ENCODE measurements at regions not wholly inside any gene's neighbourhood (a gene's known extent, or its start where the extent isn't known, plus 50 kb on each side); places are given as distances from the start of the nearest gene placed in this dataset.
A peak's percentile ranks its signal among the peaks of the same experiment; 100 is the strongest.

DNA sequence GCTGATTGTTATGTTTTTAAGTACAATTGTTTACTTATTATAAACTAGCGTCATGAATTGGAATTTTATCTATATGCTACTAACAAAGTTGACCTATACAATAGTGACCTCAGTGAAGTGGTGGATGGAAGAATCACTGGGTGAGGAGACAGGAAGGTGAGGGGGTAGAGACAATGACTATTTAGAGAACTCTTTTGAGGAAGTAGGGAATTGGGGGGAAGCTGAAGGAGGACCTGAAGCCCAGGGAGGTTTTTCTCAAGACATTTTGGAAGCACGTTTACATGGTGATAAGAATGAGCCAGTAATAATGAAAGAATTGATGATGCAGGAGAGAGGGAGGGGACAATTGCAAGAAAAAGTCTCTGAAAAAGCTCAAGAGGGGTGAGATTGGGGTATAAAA, 96.4 kb downstream of the RPS12 start:
- Histone ChIP-seq H3K4me1 (no peaks in the 10 kb centered on the region), H3K27ac (no peak overlapping the region), H3K9me3 (no peaks in the 10 kb centered on the region), H3K36me3 (no peaks in the 10 kb centered on the region), H3K4me3 (no peak overlapping the region), H3K27me3 (no peaks in the 10 kb centered on the region)
- WGBS, 2 donors: 44 to 51% methylated on average over 2 of the region's 2 CpGs
- intact Hi-C loops (cut with DNase I): no loop called here
- no peak for DNase-seq
- TF ChIP-seq, protein P1, sequence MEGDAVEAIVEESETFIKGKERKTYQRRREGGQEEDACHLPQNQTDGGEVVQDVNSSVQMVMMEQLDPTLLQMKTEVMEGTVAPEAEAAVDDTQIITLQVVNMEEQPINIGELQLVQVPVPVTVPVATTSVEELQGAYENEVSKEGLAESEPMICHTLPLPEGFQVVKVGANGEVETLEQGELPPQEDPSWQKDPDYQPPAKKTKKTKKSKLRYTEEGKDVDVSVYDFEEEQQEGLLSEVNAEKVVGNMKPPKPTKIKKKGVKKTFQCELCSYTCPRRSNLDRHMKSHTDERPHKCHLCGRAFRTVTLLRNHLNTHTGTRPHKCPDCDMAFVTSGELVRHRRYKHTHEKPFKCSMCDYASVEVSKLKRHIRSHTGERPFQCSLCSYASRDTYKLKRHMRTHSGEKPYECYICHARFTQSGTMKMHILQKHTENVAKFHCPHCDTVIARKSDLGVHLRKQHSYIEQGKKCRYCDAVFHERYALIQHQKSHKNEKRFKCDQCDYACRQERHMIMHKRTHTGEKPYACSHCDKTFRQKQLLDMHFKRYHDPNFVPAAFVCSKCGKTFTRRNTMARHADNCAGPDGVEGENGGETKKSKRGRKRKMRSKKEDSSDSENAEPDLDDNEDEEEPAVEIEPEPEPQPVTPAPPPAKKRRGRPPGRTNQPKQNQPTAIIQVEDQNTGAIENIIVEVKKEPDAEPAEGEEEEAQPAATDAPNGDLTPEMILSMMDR (IDR thresholded peaks at IDR 0.05): no peak
- no peak for ATAC-seq

- peak; percentile 82 to 98 (median 88) for ATAC-seq
- intact Hi-C loops (cut with DNase I): loop anchor here in 1 of 10 donors (1.0 kb wide), 1 partner anchor 44 kb away; no protein-coding TSS in a partner anchor
- H3K4me3 ChIP-seq: peak overlapping the region in 5 of 10 donors; percentile 2 to 38 (median 8)
Observed at GRCh38 chr6:132919045-132919860, 104.9 kb downstream of the RPS12 start.

DNA sequence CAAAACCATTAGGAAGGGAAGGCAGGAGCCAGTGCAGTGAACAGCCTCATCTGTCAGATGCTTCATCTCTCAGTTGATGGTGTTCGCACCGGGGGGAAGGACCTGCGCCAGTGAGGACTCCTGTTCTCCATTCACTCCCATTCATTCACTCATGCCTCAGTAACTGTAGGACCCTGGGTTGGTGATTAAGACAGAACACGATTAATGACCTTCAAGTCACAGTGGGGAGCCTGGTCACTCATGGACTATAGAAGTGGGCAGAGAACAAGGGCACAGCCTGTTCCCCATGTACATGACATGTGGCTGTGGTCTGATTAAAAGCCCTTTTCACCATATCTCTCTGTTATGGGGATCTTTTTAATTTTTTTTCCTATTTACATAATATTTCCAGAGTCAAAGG, 113.3 kb downstream of the RPS12 start:
- ATAC-seq: no peak
- Histone ChIP-seq H3K27ac (no peak overlapping the region), H3K4me3 (no peak overlapping the region), H3K9me3 (no peaks in the 10 kb centered on the region), H3K27me3 (peaks cover 0 to 2% (median 0%) of the 10 kb centered on the region in 7 donors), H3K36me3 (no peaks in the 10 kb centered on the region), H3K4me1 (no peaks in the 10 kb centered on the region)
- intact Hi-C loops (cut with DNase I): no loop called here
- no peak for DNase-seq
- TF ChIP-seq, protein P1 (IDR thresholded peaks at IDR 0.05): no peak
- WGBS, 2 donors: 87 to 90% methylated on average over 4 of the region's 4 CpGs

More at GRCh38 chr6:132919045-132919860, 104.9 kb downstream of the RPS12 start:
- 6 to 7% methylated on average over 4 of the region's 4 CpGs for WGBS, 2 donors
- H3K27ac ChIP-seq: peak overlapping the region in 5 of 10 donors; percentile 12 to 61 (median 31)
- peaks cover 0 to 15% (median 12%) of the 10 kb centered on the region in 9 donors for H3K4me1 ChIP-seq
- no peaks in the 10 kb centered on the region for H3K9me3 ChIP-seq
- no peaks in the 10 kb centered on the region for H3K27me3 ChIP-seq
- TF ChIP-seq, protein P1 (IDR thresholded peaks at IDR 0.05): no peak
- DNase-seq: peak; percentile 53 to 60
- H3K36me3 ChIP-seq: no peaks in the 10 kb centered on the region

DNA sequence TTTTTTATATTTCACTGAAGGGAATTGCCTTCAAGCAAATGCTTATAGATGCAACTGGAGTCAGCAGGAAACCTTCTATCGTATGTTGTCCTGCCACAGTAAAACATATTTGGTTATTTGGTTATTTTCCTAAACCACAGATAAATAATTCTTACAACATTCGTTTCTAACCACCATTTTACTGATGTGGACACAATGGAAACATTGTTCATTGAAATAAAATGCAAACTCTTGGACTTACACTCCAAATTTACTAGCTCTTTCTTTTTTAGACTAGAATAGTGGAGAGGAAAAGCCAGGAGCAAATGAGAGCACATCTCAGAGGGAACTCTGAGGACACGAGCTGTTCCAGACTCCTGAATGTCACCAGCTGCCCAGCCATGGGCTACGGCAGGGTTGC, 114.8 kb downstream of the RPS12 start:
- 52 to 61% methylated on average over 4 of the region's 4 CpGs for WGBS, 2 donors
- Histone ChIP-seq H3K9me3 (no peaks in the 10 kb centered on the region), H3K27ac (no peak overlapping the region), H3K27me3 (peaks cover 0 to 3% (median 0%) of the 10 kb centered on the region in 7 donors), H3K4me3 (no peak overlapping the region), H3K36me3 (no peaks in the 10 kb centered on the region), H3K4me1 (no peaks in the 10 kb centered on the region)
- no peak for DNase-seq
- TF ChIP-seq, protein P1 (IDR thresholded peaks at IDR 0.05): no peak
- ATAC-seq: no peak
- intact Hi-C loops (cut with DNase I): no loop called here

All from heart right ventricle (tissue), 16 donors.